Peyer's patch (tissue), 4 donors: ENCODE measurements at regions not wholly inside any gene's neighbourhood (a gene's known extent, or its start where the extent isn't known, plus 50 kb on each side); places are given as distances from the start of the nearest gene placed in this dataset.

Experiments used
- POLR2A ChIP-seq, 2 donors: fragments of 450-650 bp; IDR thresholded peaks; one replicate each; pipeline ENCODE4 v1.5.1; 2017; ENCODE audit warnings: antibody characterized with exemption in 2 of 2, mild to moderate bottlenecking in 2 of 2, moderate library complexity in 2 of 2
- TF ChIP-seq, protein P1 (sequence below), 6 experiments: fragments of 450-650 bp in 4 of 6; fragments of 200-600 bp in 2 of 6; sonication (generic) in 1 of 6; IDR thresholded peaks; one replicate each; pipeline ENCODE4 v1.5.1; 2017 to 2019; ENCODE audit warnings: antibody characterized with exemption in 6 of 6, mild to moderate bottlenecking in 3 of 6, moderate library complexity in 1 of 6

DNA sequence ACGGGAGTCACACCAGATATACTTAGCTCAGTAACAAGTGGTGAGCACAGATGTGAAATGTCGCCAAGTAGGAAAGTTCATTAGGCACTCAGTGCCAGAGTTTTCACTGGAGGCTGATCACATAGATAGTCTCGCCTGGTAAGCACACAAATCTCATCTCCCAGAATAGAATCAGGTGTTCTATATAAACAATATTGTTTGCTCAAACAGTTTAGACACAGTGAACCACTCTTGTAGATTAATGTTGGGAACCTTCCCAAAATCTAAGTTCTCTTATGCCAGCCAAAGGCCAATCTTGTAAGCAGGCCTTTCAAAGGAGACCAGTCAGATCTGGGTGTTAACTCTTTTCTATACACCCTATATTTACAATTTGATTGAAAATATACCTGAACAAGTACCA, 716.5 kb upstream of the GRM3 start:
- TF ChIP-seq POLR2A (IDR thresholded peaks at IDR 0.05), result no peak
- TF ChIP-seq, protein P1, sequence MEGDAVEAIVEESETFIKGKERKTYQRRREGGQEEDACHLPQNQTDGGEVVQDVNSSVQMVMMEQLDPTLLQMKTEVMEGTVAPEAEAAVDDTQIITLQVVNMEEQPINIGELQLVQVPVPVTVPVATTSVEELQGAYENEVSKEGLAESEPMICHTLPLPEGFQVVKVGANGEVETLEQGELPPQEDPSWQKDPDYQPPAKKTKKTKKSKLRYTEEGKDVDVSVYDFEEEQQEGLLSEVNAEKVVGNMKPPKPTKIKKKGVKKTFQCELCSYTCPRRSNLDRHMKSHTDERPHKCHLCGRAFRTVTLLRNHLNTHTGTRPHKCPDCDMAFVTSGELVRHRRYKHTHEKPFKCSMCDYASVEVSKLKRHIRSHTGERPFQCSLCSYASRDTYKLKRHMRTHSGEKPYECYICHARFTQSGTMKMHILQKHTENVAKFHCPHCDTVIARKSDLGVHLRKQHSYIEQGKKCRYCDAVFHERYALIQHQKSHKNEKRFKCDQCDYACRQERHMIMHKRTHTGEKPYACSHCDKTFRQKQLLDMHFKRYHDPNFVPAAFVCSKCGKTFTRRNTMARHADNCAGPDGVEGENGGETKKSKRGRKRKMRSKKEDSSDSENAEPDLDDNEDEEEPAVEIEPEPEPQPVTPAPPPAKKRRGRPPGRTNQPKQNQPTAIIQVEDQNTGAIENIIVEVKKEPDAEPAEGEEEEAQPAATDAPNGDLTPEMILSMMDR (IDR thresholded peaks at IDR 0.05), result no peak
